ENCODE measurements at regions not wholly inside any gene's neighbourhood (a gene's known extent, or its start where the extent isn't known, plus 50 kb on each side); places are given as distances from the start of the nearest gene placed in this dataset.
A peak's percentile ranks its signal among the peaks of the same experiment; 100 is the strongest.

DNA sequence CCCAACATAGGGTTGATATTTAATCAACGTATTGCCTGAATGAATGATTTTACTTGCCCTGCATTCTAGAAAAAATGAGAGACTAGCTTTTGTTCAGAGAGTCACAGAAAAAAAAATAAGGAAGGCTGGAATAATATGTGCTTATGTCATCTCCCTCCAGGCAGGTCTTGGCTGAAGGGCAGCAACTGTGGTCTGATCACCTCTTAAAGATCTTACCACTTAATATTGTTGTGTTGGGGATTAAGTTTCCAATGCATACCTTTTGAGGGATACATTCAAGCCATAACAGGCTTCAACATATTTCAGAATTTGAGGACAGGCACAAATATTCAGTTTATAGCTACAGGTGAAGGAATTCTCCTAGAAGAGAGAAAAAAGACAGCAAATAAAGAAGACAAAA lies 157.3 kb upstream of the S1PR3 start:
- TF ChIP-seq, protein P1, sequence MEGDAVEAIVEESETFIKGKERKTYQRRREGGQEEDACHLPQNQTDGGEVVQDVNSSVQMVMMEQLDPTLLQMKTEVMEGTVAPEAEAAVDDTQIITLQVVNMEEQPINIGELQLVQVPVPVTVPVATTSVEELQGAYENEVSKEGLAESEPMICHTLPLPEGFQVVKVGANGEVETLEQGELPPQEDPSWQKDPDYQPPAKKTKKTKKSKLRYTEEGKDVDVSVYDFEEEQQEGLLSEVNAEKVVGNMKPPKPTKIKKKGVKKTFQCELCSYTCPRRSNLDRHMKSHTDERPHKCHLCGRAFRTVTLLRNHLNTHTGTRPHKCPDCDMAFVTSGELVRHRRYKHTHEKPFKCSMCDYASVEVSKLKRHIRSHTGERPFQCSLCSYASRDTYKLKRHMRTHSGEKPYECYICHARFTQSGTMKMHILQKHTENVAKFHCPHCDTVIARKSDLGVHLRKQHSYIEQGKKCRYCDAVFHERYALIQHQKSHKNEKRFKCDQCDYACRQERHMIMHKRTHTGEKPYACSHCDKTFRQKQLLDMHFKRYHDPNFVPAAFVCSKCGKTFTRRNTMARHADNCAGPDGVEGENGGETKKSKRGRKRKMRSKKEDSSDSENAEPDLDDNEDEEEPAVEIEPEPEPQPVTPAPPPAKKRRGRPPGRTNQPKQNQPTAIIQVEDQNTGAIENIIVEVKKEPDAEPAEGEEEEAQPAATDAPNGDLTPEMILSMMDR (IDR thresholded peaks at IDR 0.05; ENCODE audit: insufficient read depth, low read depth, low read length), result no peak
- no peak for TF ChIP-seq EZH2 (IDR thresholded peaks at IDR 0.05; ENCODE audit: insufficient read depth, low read length)
- Histone ChIP-seq H3K36me3 (ENCODE audit: insufficient read depth, low read length) (no peaks in the 10 kb centered on the region), H3K79me2 (ENCODE audit: insufficient read depth, low read length) (no peaks in the 10 kb centered on the region), H3K9me3 (ENCODE audit: insufficient read depth, low read depth, low read length) (no peaks in the 10 kb centered on the region), H3K9ac (ENCODE audit: low read length) (no peak overlapping the region), H3K27ac (ENCODE audit: low read depth, low read length) (no peak overlapping the region), H3K27me3 (ENCODE audit: insufficient read depth, low read length) (no peaks in the 10 kb centered on the region), H3K4me2 (ENCODE audit: low read length) (no peak overlapping the region), H3K4me1 (ENCODE audit: insufficient read depth, low read length) (peaks cover 18% of the 10 kb centered on the region), H2AFZ (ENCODE audit: low read depth, low read length) (no peak overlapping the region), H3K4me3 (ENCODE audit: insufficient read depth, low read depth, low read length) (no peak overlapping the region), H4K20me1 (ENCODE audit: insufficient read depth, low read length) (no peaks in the 10 kb centered on the region)
- Mint-ChIP-seq H3K36me3 (ENCODE audit: low read depth, unreplicated experiment) (peaks cover 2% of the 10 kb centered on the region), H3K4me3 (ENCODE audit: unreplicated experiment) (no peak overlapping the region), H3K27me3 (ENCODE audit: low read depth, unreplicated experiment) (no peaks in the 10 kb centered on the region), H3K9me3 (ENCODE audit: unreplicated experiment) (peaks cover 4% of the 10 kb centered on the region), H3K4me1 (ENCODE audit: low read depth, unreplicated experiment) (peaks cover 45% of the 10 kb centered on the region), H3K27ac (ENCODE audit: unreplicated experiment) (peak overlapping the region; percentile 9)
- no peak for DNase-seq (ENCODE audit: low read depth)
- no peak for FAIRE-seq

GRCh38 chr9:88835038-88835466 lies 156.2 kb upstream of the S1PR3 start:
- Histone ChIP-seq H3K27me3 (ENCODE audit: insufficient read depth, low read length) (no peaks in the 10 kb centered on the region), H3K79me2 (ENCODE audit: insufficient read depth, low read length) (no peaks in the 10 kb centered on the region), H3K27ac (ENCODE audit: low read depth, low read length) (no peak overlapping the region), H3K4me3 (ENCODE audit: insufficient read depth, low read depth, low read length) (no peak overlapping the region), H2AFZ (ENCODE audit: low read depth, low read length) (no peak overlapping the region), H4K20me1 (ENCODE audit: insufficient read depth, low read length) (no peaks in the 10 kb centered on the region), H3K9me3 (ENCODE audit: insufficient read depth, low read depth, low read length) (no peaks in the 10 kb centered on the region), H3K4me1 (ENCODE audit: insufficient read depth, low read length) (peaks cover 10% of the 10 kb centered on the region), H3K36me3 (ENCODE audit: insufficient read depth, low read length) (no peaks in the 10 kb centered on the region), H3K9ac (ENCODE audit: low read length) (no peak overlapping the region), H3K4me2 (ENCODE audit: low read length) (peak overlapping the region; percentile 64)
- DNase-seq (ENCODE audit: low read depth) (peak; percentile 93), FAIRE-seq (no peak)
- Mint-ChIP-seq H3K4me3 (ENCODE audit: unreplicated experiment) (no peak overlapping the region), H3K36me3 (ENCODE audit: low read depth, unreplicated experiment) (peaks cover 2% of the 10 kb centered on the region), H3K9me3 (ENCODE audit: unreplicated experiment) (peaks cover 4% of the 10 kb centered on the region), H3K27ac (ENCODE audit: unreplicated experiment) (peak overlapping the region; percentile 22), H3K27me3 (ENCODE audit: low read depth, unreplicated experiment) (no peaks in the 10 kb centered on the region), H3K4me1 (ENCODE audit: low read depth, unreplicated experiment) (peaks cover 39% of the 10 kb centered on the region)
- TF ChIP-seq, protein P1 (IDR thresholded peaks at IDR 0.05; ENCODE audit: insufficient read depth, low read depth, low read length), result no peak
- TF ChIP-seq EZH2 (IDR thresholded peaks at IDR 0.05; ENCODE audit: insufficient read depth, low read length), result no peak

DNA sequence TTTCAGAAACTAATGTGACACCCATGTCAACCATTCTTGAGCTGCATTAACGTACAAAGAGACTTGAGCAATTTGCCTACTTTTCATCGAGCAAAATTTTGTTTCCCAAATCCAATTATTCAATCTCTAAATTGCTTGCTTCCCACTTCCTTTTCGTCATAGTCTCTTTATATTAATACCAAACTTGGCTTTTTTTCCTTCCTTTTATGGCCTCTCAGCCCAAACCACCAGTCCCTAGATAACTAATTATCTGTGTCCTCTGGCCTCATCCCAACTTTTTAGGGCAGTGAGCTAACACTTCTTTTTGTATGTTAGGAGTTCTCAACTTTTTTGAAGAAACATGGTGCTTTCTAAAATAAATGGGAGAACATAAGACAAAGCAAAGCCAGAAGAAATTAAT lies 155.5 kb upstream of the S1PR3 start:
- Histone ChIP-seq H3K27ac (ENCODE audit: low read depth, low read length) (no peak overlapping the region), H4K20me1 (ENCODE audit: insufficient read depth, low read length) (no peaks in the 10 kb centered on the region), H3K27me3 (ENCODE audit: insufficient read depth, low read length) (no peaks in the 10 kb centered on the region), H3K4me1 (ENCODE audit: insufficient read depth, low read length) (peaks cover 10% of the 10 kb centered on the region), H3K4me2 (ENCODE audit: low read length) (no peak overlapping the region), H3K4me3 (ENCODE audit: insufficient read depth, low read depth, low read length) (no peak overlapping the region), H3K9me3 (ENCODE audit: insufficient read depth, low read depth, low read length) (no peaks in the 10 kb centered on the region), H3K79me2 (ENCODE audit: insufficient read depth, low read length) (no peaks in the 10 kb centered on the region), H3K9ac (ENCODE audit: low read length) (no peak overlapping the region), H2AFZ (ENCODE audit: low read depth, low read length) (no peak overlapping the region), H3K36me3 (ENCODE audit: insufficient read depth, low read length) (no peaks in the 10 kb centered on the region)
- no peak overlapping the region for H3K27ac Mint-ChIP-seq (ENCODE audit: unreplicated experiment)
- H3K36me3 Mint-ChIP-seq (ENCODE audit: low read depth, unreplicated experiment), result peaks cover 2% of the 10 kb centered on the region
- no peaks in the 10 kb centered on the region for H3K27me3 Mint-ChIP-seq (ENCODE audit: low read depth, unreplicated experiment)
- no peak overlapping the region for H3K4me3 Mint-ChIP-seq (ENCODE audit: unreplicated experiment)
- FAIRE-seq (no peak), DNase-seq (ENCODE audit: low read depth) (peak; percentile 29)
- no peak for TF ChIP-seq EZH2 (IDR thresholded peaks at IDR 0.05; ENCODE audit: insufficient read depth, low read length)
- TF ChIP-seq, protein P1 (IDR thresholded peaks at IDR 0.05; ENCODE audit: insufficient read depth, low read depth, low read length), result no peak
- peaks cover 39% of the 10 kb centered on the region for H3K4me1 Mint-ChIP-seq (ENCODE audit: low read depth, unreplicated experiment)
- peaks cover 4% of the 10 kb centered on the region for H3K9me3 Mint-ChIP-seq (ENCODE audit: unreplicated experiment)

All from astrocyte (in vitro differentiated cells and primary cell).